Tibial nerve (tissue), 3 donors: ENCODE measurements at regions not wholly inside any gene's neighbourhood (a gene's known extent, or its start where the extent isn't known, plus 50 kb on each side); places are given as distances from the start of the nearest gene placed in this dataset.

Experiments
- CTCF ChIP-seq, 5 experiments: fragments of 200-600 bp in 3 of 5; fragments of 450-650 bp in 2 of 5; sonication (generic) in 3 of 5; IDR thresholded peaks; one replicate each; pipeline ENCODE4 v1.5.1; 2016 to 2019; ENCODE audit warnings: antibody characterized with exemption in 5 of 5, mild to moderate bottlenecking in 3 of 5, moderate library complexity in 2 of 5
- POLR2A ChIP-seq, 2 donors: fragments of 450-650 bp; IDR thresholded peaks; one replicate each; pipeline ENCODE4 v1.6.1; 2017; ENCODE audit warnings: antibody characterized with exemption in 2 of 2, mild to moderate bottlenecking in 2 of 2, moderate library complexity in 2 of 2

- TF ChIP-seq CTCF (IDR thresholded peaks at IDR 0.05) (no peak), POLR2A (IDR thresholded peaks at IDR 0.05) (no peak)
Measured at GRCh38 chr5:160929906-160930305, 77.9 kb upstream of the ATP10B start.
